ENCODE measurements at regions not wholly inside any gene's neighbourhood (a gene's known extent, or its start where the extent isn't known, plus 50 kb on each side); places are given as distances from the start of the nearest gene placed in this dataset.
"Not testable (repeated sequence)": the region's sequence is repeated elsewhere in the genome, so short reads cannot be mapped to it uniquely, and the experiment has no call there.

GRCh38 chr2:113386780-113387433 is 50.6 kb upstream of the ZNG1B start:
- not testable (repeated sequence) for DNase-seq

GRCh38 chr2:113379621-113380020 is 57.9 kb upstream of the ZNG1B start:
- not testable (repeated sequence) for DNase-seq

- no peak for DNase-seq
Observed at GRCh38 chr2:113376913-113377445, 60.5 kb upstream of the ZNG1B start.

- DNase-seq, result no peak
Observed at GRCh38 chr2:113376253-113376912, 61.1 kb upstream of the ZNG1B start.

- DNase-seq, result not testable (repeated sequence)
Observed at GRCh38 chr2:113374857-113375256, 62.6 kb upstream of the ZNG1B start.

GRCh38 chr2:113372258-113372834 is 65.1 kb upstream of the ZNG1B start:
- not testable (repeated sequence) for DNase-seq

- peak; percentile 53 for DNase-seq
Observed at GRCh38 chr2:113370478-113371091, 66.9 kb upstream of the ZNG1B start.

GRCh38 chr2:113370030-113370429 is 67.5 kb upstream of the ZNG1B start:
- DNase-seq, result no peak

- DNase-seq, result not testable (repeated sequence)
Observed at GRCh38 chr2:113368581-113368980, 68.9 kb upstream of the ZNG1B start.

- DNase-seq, result not testable (repeated sequence)
Observed at GRCh38 chr2:113366821-113367220, 70.7 kb upstream of the ZNG1B start.

- DNase-seq, result not testable (repeated sequence)
Observed at GRCh38 chr2:113365791-113366190, 71.7 kb upstream of the ZNG1B start.

- DNase-seq, result not testable (repeated sequence)
Observed at GRCh38 chr2:113365290-113365689, 72.2 kb upstream of the ZNG1B start.

GRCh38 chr2:113361051-113361450 is 76.4 kb upstream of the ZNG1B start:
- DNase-seq, result no peak

- no peak for DNase-seq
Observed at GRCh38 chr2:113357071-113357470, 78.3 kb upstream of the PAX8 start.

GRCh38 chr2:113356284-113356683 is 77.6 kb upstream of the PAX8 start:
- DNase-seq, result not testable (repeated sequence)

GRCh38 chr2:113355339-113356015 is 76.8 kb upstream of the PAX8 start:
- not testable (repeated sequence) for DNase-seq

- no peak for DNase-seq
Observed at GRCh38 chr2:113351375-113352355, 72.9 kb upstream of the PAX8 start.

GRCh38 chr2:113343800-113344199 is 65.1 kb upstream of the PAX8 start:
- DNase-seq, result not testable (repeated sequence)

- DNase-seq, result no peak
Observed at GRCh38 chr2:113342650-113343049, 63.9 kb upstream of the PAX8 start.

GRCh38 chr2:113341870-113342253 is 63.1 kb upstream of the PAX8 start:
- DNase-seq, result not testable (repeated sequence)

GRCh38 chr2:113341191-113341869 is 62.6 kb upstream of the PAX8 start:
- DNase-seq, result no peak
